ENCODE measurements at regions not wholly inside any gene's neighbourhood (a gene's known extent, or its start where the extent isn't known, plus 50 kb on each side); places are given as distances from the start of the nearest gene placed in this dataset.

- TF ChIP-seq POLR2AphosphoS5 (IDR thresholded peaks at IDR 0.05), result no peak
- no peak for TF ChIP-seq CTCF (IDR thresholded peaks at IDR 0.05)
- TF ChIP-seq POLR2A (IDR thresholded peaks at IDR 0.05), result no peak
- TF ChIP-seq EP300 (IDR thresholded peaks at IDR 0.05), result no peak
Measured at GRCh38 chr9:91488341-91488740, 64.7 kb upstream of the NFIL3 start.

Measured in gastroesophageal sphincter (tissue), 3 donors.